ENCODE measurements at regions not wholly inside any gene's neighbourhood (a gene's known extent, or its start where the extent isn't known, plus 50 kb on each side); places are given as distances from the start of the nearest gene placed in this dataset.

GRCh38 chrX:146054311-146054710 lies 236.7 kb downstream of the SLITRK2 start:
- TF ChIP-seq CTCF (conservative IDR thresholded peaks at IDR 0.05) = no peak
- TF ChIP-seq EZH2 (IDR thresholded peaks at IDR 0.05; ENCODE audit: low read depth) = no peak

Measured in PC-9 (cell line).